SK-N-SH treated with all-trans-retinoic acid at 6 μM for 48 hours (cell line): ENCODE measurements at regions not wholly inside any gene's neighbourhood (a gene's known extent, or its start where the extent isn't known, plus 50 kb on each side); places are given as distances from the start of the nearest gene placed in this dataset.

Experiments
- ATAC-seq: fragments of 200-7000 bp; cut with Tn5 transposase; 3 replicates; pipeline ENCODE4 v1.9.1; 2020; ENCODE audit warnings: mild to moderate bottlenecking, moderate library complexity
- ARNTL ChIP-seq: fragments of 450-650 bp; formaldehyde crosslinking; IDR thresholded peaks from 2 replicates; pipeline ENCODE4 v1.5.0; 2020; ENCODE audit warnings: low read depth, mild to moderate bottlenecking, moderate library complexity, borderline replicate concordance
- BACH2 ChIP-seq: fragments of 250-450 bp; sonication (Bioruptor Pico); IDR thresholded peaks from 2 replicates; pipeline ENCODE4 v1.9.0; 2021; ENCODE audit warnings: mild to moderate bottlenecking, borderline replicate concordance
- CREB5 ChIP-seq: fragments of 250-450 bp; sonication (Bioruptor Pico); IDR thresholded peaks from 2 replicates; pipeline ENCODE4 v1.5.1; 2020; ENCODE audit warnings: low read depth, mild to moderate bottlenecking, moderate library complexity
- CSDC2 ChIP-seq: fragments of 250-450 bp; sonication (Bioruptor Pico); IDR thresholded peaks from 2 replicates; pipeline ENCODE4 v1.5.0; 2020; ENCODE audit warnings: mild to moderate bottlenecking, moderate library complexity
- CSRNP3 ChIP-seq: fragments of 250-450 bp; sonication (Bioruptor Pico); IDR thresholded peaks from 2 replicates; pipeline ENCODE4 v1.5.1; 2021; ENCODE audit warnings: mild to moderate bottlenecking, moderate library complexity
- ESRRG ChIP-seq: fragments of 250-450 bp; sonication (Bioruptor Pico); IDR thresholded peaks from 2 replicates; pipeline ENCODE4 v1.6.1; 2021; ENCODE audit warnings: mild to moderate bottlenecking
- GLIS3 ChIP-seq: fragments of 250-450 bp; sonication (Bioruptor Pico); IDR thresholded peaks from 2 replicates; pipeline ENCODE4 v1.5.0; 2020; ENCODE audit warnings: mild to moderate bottlenecking, moderate library complexity
- ISL1 ChIP-seq: fragments of 250-450 bp; sonication (Bioruptor Pico); IDR thresholded peaks from 2 replicates; pipeline ENCODE4 v2.1.2; 2022; ENCODE audit warnings: mild to moderate bottlenecking, moderate library complexity
- OSR1 ChIP-seq: fragments of 250-450 bp; sonication (Bioruptor Pico); IDR thresholded peaks from 2 replicates; pipeline ENCODE4 v1.8.0; 2022; ENCODE audit warnings: moderate library complexity, mild to moderate bottlenecking, inconsistent platforms
- PATZ1 ChIP-seq: fragments of 250-450 bp; sonication (Bioruptor Pico); IDR thresholded peaks from 2 replicates; pipeline ENCODE4 v1.8.0; 2020; ENCODE audit warnings: mild to moderate bottlenecking, moderate library complexity, borderline replicate concordance
- PPARA ChIP-seq: fragments of 250-450 bp; sonication (Bioruptor Pico); IDR thresholded peaks from 2 replicates; pipeline ENCODE4 v1.5.0; 2020; ENCODE audit warnings: mild to moderate bottlenecking, borderline replicate concordance
- RARB ChIP-seq: fragments of 250-450 bp; sonication (Bioruptor Pico); IDR thresholded peaks from 2 replicates; pipeline ENCODE4 v1.8.0; 2021; ENCODE audit warnings: mild to moderate bottlenecking, moderate library complexity
- SNAI2 ChIP-seq: fragments of 250-450 bp; sonication (Bioruptor Pico); IDR thresholded peaks from 2 replicates; pipeline ENCODE4 v1.5.0; 2020; ENCODE audit warnings: mild to moderate bottlenecking, moderate library complexity
- TCF4 ChIP-seq: fragments of 250-450 bp; sonication (Bioruptor Pico); IDR thresholded peaks from 2 replicates; pipeline ENCODE4 v1.8.0; 2021; ENCODE audit warnings: mild to moderate bottlenecking, moderate library complexity, borderline replicate concordance
- TOX ChIP-seq: fragments of 250-450 bp; sonication (Bioruptor Pico); IDR thresholded peaks from 2 replicates; pipeline ENCODE4 v1.8.0; 2021; ENCODE audit warnings: mild to moderate bottlenecking, moderate library complexity, borderline replicate concordance
- TSHZ2 ChIP-seq: fragments of 250-450 bp; sonication (Bioruptor Pico); IDR thresholded peaks from 2 replicates; pipeline ENCODE4 v1.5.0; 2020; ENCODE audit warnings: mild to moderate bottlenecking, moderate library complexity
- ZFP3 ChIP-seq: fragments of 250-450 bp; sonication (Bioruptor Pico); IDR thresholded peaks from 2 replicates; pipeline ENCODE4 v1.5.0; 2020; ENCODE audit warnings: mild to moderate bottlenecking, moderate library complexity
- ZFP30 ChIP-seq: fragments of 450-650 bp; formaldehyde crosslinking; IDR thresholded peaks from 2 replicates; pipeline ENCODE4 v1.5.0; 2022; ENCODE audit warnings: mild to moderate bottlenecking, moderate library complexity
- ZNF565 ChIP-seq: fragments of 450-650 bp; formaldehyde crosslinking; conservative IDR thresholded peaks from 2 replicates; pipeline ENCODE4 v1.5.0; 2020; ENCODE audit warnings: low read depth, mild to moderate bottlenecking, moderate library complexity
- ZNF70 ChIP-seq: fragments of 450-650 bp; formaldehyde crosslinking; IDR thresholded peaks from 2 replicates; pipeline ENCODE4 v1.5.0; 2020; ENCODE audit warnings: mild to moderate bottlenecking, moderate library complexity
- ZNF8 ChIP-seq: fragments of 450-650 bp; formaldehyde crosslinking; IDR thresholded peaks from 2 replicates; pipeline ENCODE4 v1.5.0; 2020; ENCODE audit warnings: mild to moderate bottlenecking, moderate library complexity

GRCh38 chr4:123589301-123589700, 192.7 kb downstream of the SPRY1 start:
- TF ChIP-seq RARB (CRISPR knock-in tag) (no peak), ZNF8 (CRISPR knock-in tag) (no peak), ZFP30 (no peak), TSHZ2 (no peak), CSDC2 (CRISPR knock-in tag) (no peak), ZNF70 (CRISPR knock-in tag) (no peak), ARNTL (CRISPR knock-in tag) (no peak)
- ATAC-seq: no peak

GRCh38 chr4:123591875-123592274, 195.3 kb downstream of the SPRY1 start:
- TF ChIP-seq CREB5 (CRISPR knock-in tag): no peak
- ATAC-seq: no peak

- TF ChIP-seq CSRNP3 (CRISPR knock-in tag) (no peak), ISL1 (CRISPR knock-in tag) (no peak), PATZ1 (CRISPR knock-in tag) (no peak), TSHZ2 (no peak), PPARA (CRISPR knock-in tag) (no peak), TCF4 (CRISPR knock-in tag) (no peak), ZFP30 (no peak), TOX (no peak)
- TF ChIP-seq, all 23 proteins: peak for 0
- no peak for ATAC-seq
Measured at GRCh38 chr4:123593655-123594054, 197.1 kb downstream of the SPRY1 start.

- ATAC-seq: no peak
- no peak for TF ChIP-seq RARB (CRISPR knock-in tag)
- no peak for TF ChIP-seq ISL1 (CRISPR knock-in tag)
- no peak for TF ChIP-seq OSR1
- TF ChIP-seq GLIS3 (CRISPR knock-in tag): no peak
- TF ChIP-seq SNAI2 (CRISPR knock-in tag): no peak
- TF ChIP-seq ZNF565: no peak
- no peak for TF ChIP-seq ARNTL (CRISPR knock-in tag)
- TF ChIP-seq ESRRG (CRISPR knock-in tag): no peak
- no peak for TF ChIP-seq CREB5 (CRISPR knock-in tag)
- TF ChIP-seq CSRNP3 (CRISPR knock-in tag): no peak
- TF ChIP-seq ZNF70 (CRISPR knock-in tag): no peak
- TF ChIP-seq ZFP3 (CRISPR knock-in tag): no peak
- TF ChIP-seq ZFP30: no peak
- no peak for TF ChIP-seq CSDC2 (CRISPR knock-in tag)
- no peak for TF ChIP-seq BACH2 (CRISPR knock-in tag)
- no peak for TF ChIP-seq PATZ1 (CRISPR knock-in tag)
Measured at GRCh38 chr4:123596805-123597204, 200.2 kb downstream of the SPRY1 start.
